Naive thymus-derived CD4-positive, alpha-beta T cell (primary cell): ENCODE measurements at regions not wholly inside any gene's neighbourhood (a gene's known extent, or its start where the extent isn't known, plus 50 kb on each side); places are given as distances from the start of the nearest gene placed in this dataset.
"Not testable (repeated sequence)": the region's sequence is repeated elsewhere in the genome, so short reads cannot be mapped to it uniquely, and the experiment has no call there.

Experiments used
- ATAC-seq: fragments of 150-1000 bp; cut with Tn5 transposase; 2 replicates; pipeline ENCODE4 v1.10.0; 2021; ENCODE audit warnings: mild to moderate bottlenecking, moderate library complexity
- CTCF ChIA-PET: fragments of 350-600 bp; sonication (Branson Sonifier 250); formaldehyde crosslinking; loops from one replicate; lab custom pipeline; 2021; ENCODE audit warnings: antibody characterized with exemption; lab: Charles Lee
- POLR2A ChIA-PET: fragments of 350-600 bp; sonication (Branson Sonifier 250); formaldehyde crosslinking; loops from one replicate; lab custom pipeline; 2021; ENCODE audit warnings: antibody characterized with exemption, inconsistent platforms; lab: Charles Lee
- DNase-seq, 9 donors: peaks; one replicate each; pipeline versions ENCODE4 v3.0.0 to v3.0.0-alpha.2; 2020 to 2022; ENCODE audit warnings: mixed read lengths in 1 of 9
- H3K27ac ChIP-seq: one replicate; pipeline ENCODE4 v1.7.0; 2013; ENCODE audit warnings: mild to moderate bottlenecking, low read depth, low read length, moderate library complexity
- H3K27me3 ChIP-seq, 2 donors: one replicate each; pipeline ENCODE4 v1.7.0; 2013; ENCODE audit warnings: low read length in 2 of 2, mild to moderate bottlenecking in 2 of 2, moderate library complexity in 2 of 2; ENCODE audit not compliant: control insufficient read depth in 2 of 2, insufficient read depth in 2 of 2
- H3K36me3 ChIP-seq, 3 experiments: 1 replicate in 2 of 3; 2 replicates in 1 of 3; pipeline ENCODE4 v1.7.0; 2013; ENCODE audit warnings: low read length in 3 of 3, mild to moderate bottlenecking in 3 of 3, moderate library complexity in 1 of 3; ENCODE audit not compliant: insufficient read depth in 3 of 3, control insufficient read depth in 2 of 3
- H3K4me1 ChIP-seq, 2 donors: one replicate each; pipeline ENCODE4 v1.7.0; 2013; ENCODE audit warnings: low read length in 2 of 2, mild to moderate bottlenecking in 2 of 2, moderate library complexity in 1 of 2; ENCODE audit not compliant: control insufficient read depth in 2 of 2, insufficient read depth in 2 of 2
- H3K4me3 ChIP-seq: 2 replicates; pipeline ENCODE4 v1.7.0; 2013; ENCODE audit warnings: mild to moderate bottlenecking, low read length
- H3K9me3 ChIP-seq, 3 experiments: 1 replicate in 2 of 3; 2 replicates in 1 of 3; pipeline ENCODE4 v1.7.0; 2013; ENCODE audit warnings: low read length in 3 of 3; ENCODE audit not compliant: control insufficient read depth in 2 of 3
- H3K27ac Mint-ChIP-seq, 9 donors: one replicate each; pipeline ENCODE4 v1.8.0; 2020 to 2022; ENCODE audit warnings: mixed read lengths in 9 of 9, mild to moderate bottlenecking in 8 of 9, moderate library complexity in 5 of 9, inconsistent platforms in 2 of 9
- H3K27me3 Mint-ChIP-seq, 5 donors: one replicate each; pipeline ENCODE4 v1.8.0; 2021 to 2022; ENCODE audit warnings: mixed read lengths in 5 of 5, mild to moderate bottlenecking in 1 of 5
- H3K36me3 Mint-ChIP-seq, 5 donors: one replicate each; pipeline ENCODE4 v1.8.0; 2020 to 2022; ENCODE audit warnings: mixed read lengths in 5 of 5, mild to moderate bottlenecking in 3 of 5, inconsistent platforms in 1 of 5
- H3K4me1 Mint-ChIP-seq, 7 donors: one replicate each; pipeline ENCODE4 v1.8.0; 2020 to 2022; ENCODE audit warnings: mixed read lengths in 7 of 7, mild to moderate bottlenecking in 3 of 7, inconsistent platforms in 1 of 7
- H3K4me3 Mint-ChIP-seq, 10 donors: one replicate each; pipeline ENCODE4 v1.8.0; 2020 to 2022; ENCODE audit warnings: mild to moderate bottlenecking in 10 of 10, mixed read lengths in 10 of 10, moderate library complexity in 6 of 10, inconsistent platforms in 2 of 10
- H3K9me3 Mint-ChIP-seq, 11 donors: one replicate each; pipeline ENCODE4 v1.8.0; 2020 to 2022; ENCODE audit warnings: mixed read lengths in 11 of 11, mild to moderate bottlenecking in 4 of 11, inconsistent platforms in 1 of 11, moderate library complexity in 1 of 11
- intact Hi-C, 2 donors: fragments of 100-400 bp; cut with micrococcal nuclease; formaldehyde crosslinking; loops; one replicate each; pipeline ENCODE4 v1.15.1; 2023

DNA sequence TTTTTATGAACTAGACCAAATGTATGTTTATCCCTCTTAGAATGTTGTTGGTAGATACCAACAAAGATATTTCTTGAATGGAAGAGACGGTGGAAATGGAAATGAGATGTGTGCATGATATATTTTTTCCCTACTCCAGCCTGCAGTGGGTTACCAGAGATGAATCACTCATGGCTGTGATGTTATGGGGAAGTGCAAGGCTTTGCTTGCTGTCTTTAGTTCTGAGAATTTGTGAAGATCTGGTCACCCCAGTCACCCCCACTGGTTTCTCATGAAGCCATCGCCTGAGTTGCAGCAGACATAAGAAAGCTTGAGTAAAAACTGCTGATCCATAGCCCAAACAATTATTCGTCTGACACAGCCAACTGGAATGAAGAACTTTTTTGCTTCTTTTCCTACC lies 78.1 kb upstream of the EOMES start:
- ChIA-PET POLR2A (interaction anchor here (0.7 kb wide), 1 partner anchor 99 kb away, joined by 3 read pairs; no protein-coding TSS in a partner anchor), CTCF (no interaction called here)
- Histone ChIP-seq H3K27ac (no peak overlapping the region), H3K4me1 (no peaks in the 10 kb centered on the region), H3K36me3 (no peaks in the 10 kb centered on the region), H3K27me3 (no peaks in the 10 kb centered on the region), H3K4me3 (no peak overlapping the region), H3K9me3 (no peaks in the 10 kb centered on the region)
- intact Hi-C loops, result no loop called here
- DNase-seq, result peak in 1 of 9 donors; percentile 21
- no peak overlapping the region for H3K27ac Mint-ChIP-seq
- H3K27me3 Mint-ChIP-seq, result no peaks in the 10 kb centered on the region
- H3K4me3 Mint-ChIP-seq, result no peak overlapping the region
- H3K4me1 Mint-ChIP-seq, result peaks cover 0 to 9% (median 4%) of the 10 kb centered on the region in 7 donors
- no peak for ATAC-seq
- no peaks in the 10 kb centered on the region for H3K9me3 Mint-ChIP-seq
- no peaks in the 10 kb centered on the region for H3K36me3 Mint-ChIP-seq

DNA sequence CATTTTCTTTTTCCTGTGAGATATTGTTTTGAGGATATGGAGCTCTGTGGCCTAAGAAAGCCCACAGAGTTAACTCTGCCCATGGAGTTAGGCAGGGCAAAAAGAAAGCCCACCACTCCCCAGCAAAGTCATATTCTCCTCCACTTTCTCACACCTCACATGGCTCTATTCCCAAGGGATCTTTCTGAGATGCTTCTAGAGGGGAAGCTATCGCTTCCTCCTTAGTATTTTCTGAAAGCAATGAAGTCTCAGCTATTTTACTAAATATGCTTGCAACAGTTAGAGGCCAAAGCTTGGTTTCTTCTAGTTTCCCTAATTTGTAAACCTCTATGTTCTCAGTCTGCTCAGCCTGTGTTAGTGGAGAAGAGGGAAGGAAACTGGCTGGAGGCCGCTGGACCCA lies 80.3 kb upstream of the EOMES start:
- H3K4me1 Mint-ChIP-seq, result peaks cover 0 to 5% (median 0%) of the 10 kb centered on the region in 7 donors
- intact Hi-C loops, result no loop called here
- H3K27ac Mint-ChIP-seq, result no peak overlapping the region
- ChIA-PET CTCF (interaction anchor here (0.8 kb wide), 1 partner anchor 103 kb away, joined by 3 read pairs; no protein-coding TSS in a partner anchor), POLR2A (no interaction called here)
- Histone ChIP-seq H3K27me3 (no peaks in the 10 kb centered on the region), H3K36me3 (no peaks in the 10 kb centered on the region), H3K4me3 (no peak overlapping the region), H3K9me3 (no peaks in the 10 kb centered on the region), H3K27ac (no peak overlapping the region), H3K4me1 (no peaks in the 10 kb centered on the region)
- DNase-seq (no peak), ATAC-seq (no peak)
- H3K27me3 Mint-ChIP-seq, result no peaks in the 10 kb centered on the region
- no peaks in the 10 kb centered on the region for H3K36me3 Mint-ChIP-seq
- H3K9me3 Mint-ChIP-seq, result peaks cover 0 to 2% (median 0%) of the 10 kb centered on the region in 11 donors
- no peak overlapping the region for H3K4me3 Mint-ChIP-seq

DNA sequence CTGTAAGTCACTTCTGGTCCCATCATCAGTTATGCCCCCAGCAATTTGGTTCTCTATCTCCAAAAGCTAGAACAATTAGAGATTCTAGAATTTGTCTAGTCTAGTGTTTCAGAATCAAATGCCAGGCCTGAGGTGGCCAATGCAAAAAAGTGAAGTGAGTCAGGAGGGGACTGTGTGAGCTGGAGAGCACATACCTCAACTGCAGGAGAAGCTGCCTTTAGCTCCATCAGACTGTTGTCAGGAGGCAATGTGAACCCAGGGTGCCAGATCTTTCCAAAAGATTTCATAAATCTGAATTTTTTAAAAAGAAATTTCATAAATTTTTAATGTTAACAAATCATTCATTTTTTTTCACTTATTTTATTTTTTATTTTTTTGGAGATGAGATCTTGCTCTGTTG lies 80.7 kb upstream of the EOMES start:
- H3K36me3 ChIP-seq, result no peaks in the 10 kb centered on the region
- no peak for DNase-seq

DNA sequence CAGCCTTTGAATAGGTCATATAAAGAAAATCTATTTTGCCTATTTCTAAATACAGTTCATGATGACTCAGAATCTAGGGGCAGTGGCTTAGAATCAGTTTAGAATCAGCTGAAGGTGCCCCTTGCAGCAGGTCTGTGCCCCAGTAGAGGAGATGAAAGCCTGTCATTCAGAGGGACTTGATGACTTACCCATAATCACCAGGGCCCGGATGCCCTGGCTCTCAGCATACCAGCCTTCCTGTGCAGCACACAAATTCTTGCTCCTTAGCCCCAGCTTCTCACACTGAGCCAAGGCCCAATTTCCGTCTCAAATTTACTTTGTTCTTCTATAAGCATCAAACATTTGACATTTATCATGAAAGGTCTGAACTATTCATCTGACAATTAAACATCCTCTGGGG lies 83.2 kb upstream of the EOMES start:
- H3K36me3 Mint-ChIP-seq, result no peaks in the 10 kb centered on the region
- Histone ChIP-seq H3K36me3 (no peaks in the 10 kb centered on the region), H3K4me1 (no peaks in the 10 kb centered on the region), H3K9me3 (no peaks in the 10 kb centered on the region), H3K4me3 (no peak overlapping the region), H3K27ac (no peak overlapping the region), H3K27me3 (no peaks in the 10 kb centered on the region)
- intact Hi-C loops, result no loop called here
- ATAC-seq (no peak), DNase-seq (no peak)
- no peak overlapping the region for H3K4me3 Mint-ChIP-seq
- ChIA-PET POLR2A (interaction anchor here (0.6 kb wide), 1 partner anchor 173 kb away, joined by 3 read pairs; no protein-coding TSS in a partner anchor), CTCF (interaction anchor here (0.7 kb wide), 1 partner anchor 84 kb away, joined by 3 read pairs; no protein-coding TSS in a partner anchor)
- peaks cover 0 to 5% (median 0%) of the 10 kb centered on the region in 7 donors for H3K4me1 Mint-ChIP-seq
- no peaks in the 10 kb centered on the region for H3K27me3 Mint-ChIP-seq
- H3K27ac Mint-ChIP-seq, result peak overlapping the region in 2 of 9 donors; percentile 26 to 49
- peaks cover 0 to 4% (median 0%) of the 10 kb centered on the region in 11 donors for H3K9me3 Mint-ChIP-seq

More for the DNA sequence above, 80.7 kb upstream of the EOMES start:
- Mint-ChIP-seq H3K9me3 (peaks cover 0 to 4% (median 0%) of the 10 kb centered on the region in 11 donors), H3K4me1 (peaks cover 0 to 5% (median 0%) of the 10 kb centered on the region in 7 donors), H3K4me3 (no peak overlapping the region), H3K27ac (no peak overlapping the region), H3K27me3 (no peaks in the 10 kb centered on the region), H3K36me3 (no peaks in the 10 kb centered on the region)
- no peaks in the 10 kb centered on the region for H3K27me3 ChIP-seq
- H3K4me1 ChIP-seq, result no peaks in the 10 kb centered on the region
- H3K4me3 ChIP-seq, result no peak overlapping the region
- intact Hi-C loops, result no loop called here
- POLR2A ChIA-PET, result no interaction called here
- H3K27ac ChIP-seq, result no peak overlapping the region
- no peaks in the 10 kb centered on the region for H3K9me3 ChIP-seq
- CTCF ChIA-PET, result interaction anchor here (0.8 kb wide), 1 partner anchor 103 kb away, joined by 3 read pairs; no protein-coding TSS in a partner anchor
- ATAC-seq, result no peak

DNA sequence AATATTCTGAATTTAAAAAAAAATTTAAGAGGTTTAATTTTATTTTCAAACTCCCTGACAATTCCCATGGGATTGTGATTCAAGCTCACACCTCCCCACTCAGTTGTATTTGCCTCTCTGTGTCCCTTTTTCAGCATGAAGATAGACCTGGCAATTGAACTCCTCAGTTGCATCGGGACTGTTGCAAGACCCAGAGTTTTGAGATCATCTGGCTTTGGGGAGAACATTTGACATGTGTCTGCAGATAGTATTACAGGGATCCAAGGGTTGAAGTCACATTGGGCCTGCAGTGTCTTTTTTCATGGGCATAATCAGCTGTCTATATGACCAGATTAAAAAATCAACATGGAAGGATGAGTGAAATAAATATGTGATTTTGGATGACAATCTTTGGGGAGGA lies 91.1 kb upstream of the EOMES start:
- Mint-ChIP-seq H3K4me3 (no peak overlapping the region), H3K27me3 (peaks cover 0 to 4% (median 0%) of the 10 kb centered on the region in 5 donors), H3K9me3 (peaks cover 0 to 6% (median 3%) of the 10 kb centered on the region in 11 donors), H3K27ac (no peak overlapping the region), H3K36me3 (peaks cover 0 to 3% (median 0%) of the 10 kb centered on the region in 5 donors), H3K4me1 (no peaks in the 10 kb centered on the region)
- DNase-seq, result no peak
- intact Hi-C loops, result no loop called here
- Histone ChIP-seq H3K4me1 (no peaks in the 10 kb centered on the region), H3K9me3 (no peaks in the 10 kb centered on the region), H3K27me3 (no peaks in the 10 kb centered on the region), H3K4me3 (no peak overlapping the region), H3K36me3 (no peaks in the 10 kb centered on the region), H3K27ac (no peak overlapping the region)
- no peak for ATAC-seq
- ChIA-PET POLR2A (no interaction called here), CTCF (interaction anchor here (0.6 kb wide), 1 partner anchor 132 kb away, joined by 5 read pairs; no protein-coding TSS in a partner anchor)

DNA sequence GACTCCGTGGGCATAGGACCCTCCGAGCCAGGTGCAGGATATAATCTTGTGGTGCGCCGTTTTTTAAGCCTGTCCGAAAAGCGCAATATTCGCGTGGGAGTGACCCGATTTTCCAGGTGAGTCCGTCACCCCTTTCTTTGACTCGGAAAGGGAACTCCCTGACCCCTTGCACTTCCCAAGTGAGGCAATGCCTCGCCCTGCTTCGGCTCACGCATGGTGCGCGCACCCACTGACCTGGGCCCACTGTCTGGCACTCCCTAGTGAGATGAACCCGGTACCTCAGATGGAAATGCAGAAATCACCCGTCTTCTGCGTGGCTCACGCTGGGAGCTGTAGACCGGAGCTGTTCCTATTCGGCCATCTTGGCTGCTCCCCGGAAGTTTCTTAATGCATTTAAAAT lies 99.5 kb upstream of the EOMES start:
- H3K36me3 Mint-ChIP-seq, H3K9me3 Mint-ChIP-seq, H3K4me1 Mint-ChIP-seq, DNase-seq, H3K36me3 ChIP-seq, H3K9me3 ChIP-seq, H3K4me3 ChIP-seq, H3K27me3 Mint-ChIP-seq, H3K4me1 ChIP-seq, H3K27ac ChIP-seq, H3K4me3 Mint-ChIP-seq, H3K27ac Mint-ChIP-seq, intact Hi-C loops, POLR2A ChIA-PET, CTCF ChIA-PET, H3K27me3 ChIP-seq, ATAC-seq: not testable (repeated sequence)
